ENCODE measurements at regions not wholly inside any gene's neighbourhood (a gene's known extent, or its start where the extent isn't known, plus 50 kb on each side); places are given as distances from the start of the nearest gene placed in this dataset.
A peak's percentile ranks its signal among the peaks of the same experiment; 100 is the strongest.

GRCh38 chr3:76812649-76813242 lies 227.2 kb upstream of the ROBO2 start:
- H3K27me3 ChIP-seq = no peaks in the 10 kb centered on the region
- ATAC-seq (no peak), DNase-seq (no peak)
- no peak overlapping the region for H3K27ac ChIP-seq
- no peaks in the 10 kb centered on the region for H3K9me3 ChIP-seq
- no peak overlapping the region for H3K4me3 ChIP-seq
- TF ChIP-seq CTCF (IDR thresholded peaks at IDR 0.05) = no peak
- intact Hi-C loops (cut with DNase I) = no loop called here
- no peaks in the 10 kb centered on the region for H3K36me3 ChIP-seq
- H3K4me1 ChIP-seq = no peaks in the 10 kb centered on the region

- TF ChIP-seq CTCF (IDR thresholded peaks at IDR 0.05) = no peak
- no peaks in the 10 kb centered on the region for H3K27me3 ChIP-seq
- peak overlapping the region; percentile 26 for H3K27ac ChIP-seq
- ATAC-seq (no peak), DNase-seq (no peak)
- intact Hi-C loops (cut with DNase I) = no loop called here
- no peaks in the 10 kb centered on the region for H3K4me1 ChIP-seq
- H3K9me3 ChIP-seq = no peaks in the 10 kb centered on the region
- no peaks in the 10 kb centered on the region for H3K36me3 ChIP-seq
- no peak overlapping the region for H3K4me3 ChIP-seq
Measured at GRCh38 chr3:76815561-76815960, 224.3 kb upstream of the ROBO2 start.

GRCh38 chr3:76820481-76820880 lies 219.4 kb upstream of the ROBO2 start:
- intact Hi-C loops (cut with DNase I) = no loop called here
- ATAC-seq = no peak
- H3K4me1 ChIP-seq = no peaks in the 10 kb centered on the region

GRCh38 chr3:76824658-76825240 lies 215.2 kb upstream of the ROBO2 start:
- Histone ChIP-seq H3K4me3 (no peak overlapping the region), H3K27ac (no peak overlapping the region), H3K9me3 (no peaks in the 10 kb centered on the region), H3K36me3 (no peaks in the 10 kb centered on the region), H3K27me3 (no peaks in the 10 kb centered on the region), H3K4me1 (no peaks in the 10 kb centered on the region)
- no peak for DNase-seq
- intact Hi-C loops (cut with DNase I) = no loop called here
- no peak for ATAC-seq
- no peak for TF ChIP-seq CTCF (IDR thresholded peaks at IDR 0.05)

More at GRCh38 chr3:76820481-76820880, 219.4 kb upstream of the ROBO2 start:
- TF ChIP-seq CTCF (IDR thresholded peaks at IDR 0.05) = no peak
- Histone ChIP-seq H3K27me3 (no peaks in the 10 kb centered on the region), H3K4me3 (no peak overlapping the region), H3K27ac (no peak overlapping the region), H3K36me3 (no peaks in the 10 kb centered on the region), H3K9me3 (no peaks in the 10 kb centered on the region)
- no peak for DNase-seq

GRCh38 chr3:76826861-76827260 lies 213.0 kb upstream of the ROBO2 start:
- no peaks in the 10 kb centered on the region for H3K27me3 ChIP-seq
- H3K4me3 ChIP-seq = no peak overlapping the region
- H3K9me3 ChIP-seq = no peaks in the 10 kb centered on the region
- no peaks in the 10 kb centered on the region for H3K36me3 ChIP-seq
- DNase-seq (no peak), ATAC-seq (no peak)
- H3K4me1 ChIP-seq = no peaks in the 10 kb centered on the region
- TF ChIP-seq CTCF (IDR thresholded peaks at IDR 0.05) = no peak
- intact Hi-C loops (cut with DNase I) = no loop called here
- H3K27ac ChIP-seq = no peak overlapping the region
